ENCODE measurements at regions not wholly inside any gene's neighbourhood (a gene's known extent, or its start where the extent isn't known, plus 50 kb on each side); places are given as distances from the start of the nearest gene placed in this dataset.

DNA sequence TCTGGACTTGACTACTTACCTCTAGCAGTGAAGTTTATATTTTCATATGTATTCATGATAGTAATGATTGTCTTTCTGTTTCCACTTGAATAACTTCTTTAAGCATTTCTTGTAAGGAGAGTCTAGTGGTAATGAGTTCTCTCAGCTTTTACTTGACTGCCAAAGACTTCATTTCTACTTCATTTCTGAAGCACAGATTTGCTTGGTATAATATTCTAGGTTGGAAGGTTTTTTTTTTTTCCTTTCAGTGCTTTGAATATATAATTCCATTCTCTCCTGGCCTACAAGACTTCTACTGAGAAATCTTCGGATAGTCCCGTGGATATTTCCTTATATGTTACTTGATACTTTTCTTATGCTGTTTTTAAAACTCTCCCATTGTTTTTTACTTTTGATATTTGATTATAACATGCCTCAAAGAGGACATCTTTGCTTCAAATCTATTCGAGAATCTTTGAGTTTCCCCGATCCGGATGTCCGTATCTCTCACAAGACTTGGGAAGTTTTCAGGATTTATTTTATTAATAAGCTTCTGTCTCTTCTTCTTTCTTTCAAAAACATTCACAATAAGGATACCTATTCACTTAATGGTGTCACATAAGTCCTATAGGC, 1560.0 kb downstream of the PCDH9 start:
- TF ChIP-seq, protein P1, sequence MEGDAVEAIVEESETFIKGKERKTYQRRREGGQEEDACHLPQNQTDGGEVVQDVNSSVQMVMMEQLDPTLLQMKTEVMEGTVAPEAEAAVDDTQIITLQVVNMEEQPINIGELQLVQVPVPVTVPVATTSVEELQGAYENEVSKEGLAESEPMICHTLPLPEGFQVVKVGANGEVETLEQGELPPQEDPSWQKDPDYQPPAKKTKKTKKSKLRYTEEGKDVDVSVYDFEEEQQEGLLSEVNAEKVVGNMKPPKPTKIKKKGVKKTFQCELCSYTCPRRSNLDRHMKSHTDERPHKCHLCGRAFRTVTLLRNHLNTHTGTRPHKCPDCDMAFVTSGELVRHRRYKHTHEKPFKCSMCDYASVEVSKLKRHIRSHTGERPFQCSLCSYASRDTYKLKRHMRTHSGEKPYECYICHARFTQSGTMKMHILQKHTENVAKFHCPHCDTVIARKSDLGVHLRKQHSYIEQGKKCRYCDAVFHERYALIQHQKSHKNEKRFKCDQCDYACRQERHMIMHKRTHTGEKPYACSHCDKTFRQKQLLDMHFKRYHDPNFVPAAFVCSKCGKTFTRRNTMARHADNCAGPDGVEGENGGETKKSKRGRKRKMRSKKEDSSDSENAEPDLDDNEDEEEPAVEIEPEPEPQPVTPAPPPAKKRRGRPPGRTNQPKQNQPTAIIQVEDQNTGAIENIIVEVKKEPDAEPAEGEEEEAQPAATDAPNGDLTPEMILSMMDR (IDR thresholded peaks at IDR 0.05; ENCODE audit: insufficient read depth, missing control alignments): no peak
- no peak for FAIRE-seq
- no peak for DNase-seq (ENCODE audit: insufficient read length, low spot score)

DNA sequence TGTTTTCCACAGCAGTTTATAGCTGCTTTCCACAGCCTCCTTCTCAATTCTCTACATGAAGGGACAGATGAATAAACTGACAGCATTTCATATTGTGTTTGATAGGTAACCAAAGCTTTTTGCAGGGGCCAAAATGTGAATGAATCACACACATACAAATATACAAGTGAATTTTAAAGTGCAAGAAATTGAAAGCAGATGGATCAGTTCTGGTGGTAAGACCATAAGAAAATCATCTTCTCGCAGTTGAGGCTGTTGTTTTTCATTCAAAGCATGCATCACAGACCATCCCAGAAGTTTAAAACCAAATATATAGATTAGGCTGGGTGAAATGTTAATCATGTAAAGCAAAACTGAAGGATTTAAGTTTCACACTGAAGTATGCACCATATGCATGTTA, 1569.4 kb downstream of the PCDH9 start:
- TF ChIP-seq, protein P1 (IDR thresholded peaks at IDR 0.05; ENCODE audit: insufficient read depth, missing control alignments): no peak
- no peak for FAIRE-seq

DNA sequence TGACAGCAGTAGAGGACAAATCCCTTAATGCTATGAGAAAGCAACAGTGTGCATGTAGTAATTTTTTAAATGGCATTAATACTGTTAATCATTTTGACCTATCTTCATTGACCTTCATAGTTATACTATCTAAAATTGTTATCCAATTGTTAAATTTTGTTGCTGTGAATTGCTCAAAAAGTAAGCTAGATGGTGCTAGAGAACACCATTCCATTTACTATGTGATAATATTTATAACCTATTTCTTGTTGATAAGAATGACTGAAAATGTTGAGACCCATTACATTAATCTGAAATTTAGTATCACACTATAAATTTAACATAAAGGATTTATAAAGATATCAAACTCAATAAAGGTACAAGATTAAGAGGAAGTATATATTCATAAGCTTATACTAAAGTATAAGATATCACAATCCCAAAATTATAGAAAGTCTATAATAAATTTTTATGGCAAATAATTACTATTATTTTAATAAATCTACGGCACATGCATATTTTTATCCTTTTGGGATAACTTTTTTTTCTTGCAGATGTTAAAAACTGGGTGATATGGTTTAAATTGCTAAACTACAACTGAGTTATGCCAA, 1573.3 kb downstream of the PCDH9 start:
- DNase-seq (ENCODE audit: insufficient read length, low spot score) (no peak), FAIRE-seq (peak; percentile 11)
- TF ChIP-seq, protein P1 (IDR thresholded peaks at IDR 0.05; ENCODE audit: insufficient read depth, missing control alignments): peak; percentile 67

More for the DNA sequence above, 1569.4 kb downstream of the PCDH9 start:
- DNase-seq (ENCODE audit: insufficient read length, low spot score): no peak

DNA sequence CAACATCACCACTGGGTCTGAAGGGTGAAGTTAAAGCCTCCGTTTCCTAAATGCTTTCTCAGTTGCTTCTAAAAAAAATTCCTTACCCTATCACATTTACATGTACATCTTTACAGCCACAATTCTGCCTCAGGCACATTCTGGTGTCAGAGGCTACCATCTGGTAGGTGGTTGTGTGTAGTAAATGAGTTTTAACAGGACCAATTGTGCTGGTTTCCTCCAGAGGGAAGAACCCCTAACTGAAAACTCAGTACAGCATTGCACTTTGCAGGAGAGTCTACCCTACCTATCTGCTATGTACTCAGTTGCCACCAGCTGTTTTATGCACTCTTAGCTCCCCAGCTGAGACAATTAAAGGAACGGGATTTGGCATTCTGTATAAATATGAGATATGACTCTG, 1576.5 kb downstream of the PCDH9 start:
- FAIRE-seq (no peak), DNase-seq (ENCODE audit: insufficient read length, low spot score) (no peak)

DNA sequence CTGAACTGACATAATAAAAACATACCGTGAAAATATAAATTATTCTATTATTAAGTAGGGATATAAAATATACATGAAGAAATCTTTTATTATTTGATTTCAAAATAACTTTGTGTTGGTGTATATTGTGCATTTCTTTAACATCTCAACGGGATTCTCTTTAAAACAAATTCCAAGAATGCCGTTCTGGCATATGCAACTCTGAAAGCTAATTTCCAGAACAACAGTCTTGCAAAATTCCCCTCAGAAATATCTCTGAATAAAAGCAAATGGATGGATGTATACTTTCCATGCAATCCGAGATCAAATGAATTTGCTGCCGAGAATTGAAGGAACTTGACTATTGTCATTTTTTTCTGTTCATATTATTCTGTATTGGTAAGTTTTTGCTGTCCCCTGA, 1579.8 kb downstream of the PCDH9 start:
- TF ChIP-seq, protein P1 (IDR thresholded peaks at IDR 0.05; ENCODE audit: insufficient read depth, missing control alignments): no peak
- FAIRE-seq: no peak
- no peak for DNase-seq (ENCODE audit: insufficient read length, low spot score)

More for the DNA sequence above, 1576.5 kb downstream of the PCDH9 start:
- TF ChIP-seq, protein P1 (IDR thresholded peaks at IDR 0.05; ENCODE audit: insufficient read depth, missing control alignments): no peak

DNA sequence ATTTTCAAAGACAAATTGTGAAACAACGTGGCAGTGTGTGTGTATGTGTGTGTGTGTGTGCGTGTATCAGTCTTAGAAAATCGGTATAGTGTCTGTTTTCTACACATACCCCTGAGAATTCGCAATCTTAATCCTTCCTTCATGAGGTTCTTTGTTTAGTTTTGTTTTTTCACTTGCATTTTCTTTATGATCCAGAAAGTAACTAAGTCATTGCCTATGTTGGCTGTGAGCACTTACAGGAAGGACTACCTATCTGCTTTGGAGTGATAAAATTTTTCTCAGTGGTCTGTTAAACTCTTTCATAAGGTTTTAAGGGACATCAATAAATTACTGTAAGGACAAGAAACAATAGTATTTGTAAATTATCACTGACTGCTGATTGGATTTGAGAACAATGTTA, 1587.1 kb downstream of the PCDH9 start:
- FAIRE-seq (peak; percentile 44), DNase-seq (ENCODE audit: insufficient read length, low spot score) (no peak)
- TF ChIP-seq, protein P1 (IDR thresholded peaks at IDR 0.05; ENCODE audit: insufficient read depth, missing control alignments): no peak

DNA sequence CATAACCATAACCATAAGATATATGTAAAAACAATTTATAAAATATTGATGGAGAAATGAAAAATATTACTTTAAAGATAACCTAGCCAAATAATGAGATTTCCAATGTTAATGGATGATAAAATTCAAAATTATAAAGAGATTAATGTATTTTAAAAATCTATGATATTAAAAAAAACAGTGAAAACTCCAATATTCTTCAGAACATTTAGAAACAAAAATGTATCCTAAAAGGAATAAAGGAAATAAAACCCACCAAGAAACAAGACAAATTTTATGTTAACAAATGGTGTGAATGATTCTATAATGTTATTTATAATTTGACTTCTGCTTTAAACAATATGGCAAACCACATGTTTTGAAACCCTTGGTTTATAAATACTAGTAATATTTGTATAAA, 1587.8 kb downstream of the PCDH9 start:
- TF ChIP-seq, protein P1 (IDR thresholded peaks at IDR 0.05; ENCODE audit: insufficient read depth, missing control alignments): no peak
- no peak for FAIRE-seq

More for the DNA sequence above, 1587.8 kb downstream of the PCDH9 start:
- no peak for DNase-seq (ENCODE audit: insufficient read length, low spot score)
